Breast epithelium (tissue), 4 donors: ENCODE measurements at regions not wholly inside any gene's neighbourhood (a gene's known extent, or its start where the extent isn't known, plus 50 kb on each side); places are given as distances from the start of the nearest gene placed in this dataset.

Experiments used
- DNase-seq, 2 donors: peaks; one replicate each; pipeline ENCODE4 v3.0.0-alpha.2; 2019; ENCODE audit warnings: low spot score in 2 of 2
- H3K27ac ChIP-seq, 2 donors: fragments of 200-600 bp; sonication (generic) in 1 of 2; one replicate each; pipeline ENCODE4 v1.5.1; 2016 to 2019; ENCODE audit warnings: mild to moderate bottlenecking in 1 of 2
- H3K27me3 ChIP-seq, 2 donors: fragments of 200-600 bp; sonication (generic) in 1 of 2; one replicate each; pipeline versions ENCODE4 v1.5.1 to v1.6.0; 2017 to 2019; ENCODE audit warnings: control low read depth in 1 of 2, mild to moderate bottlenecking in 1 of 2
- H3K36me3 ChIP-seq: fragments of 200-600 bp; one replicate; pipeline ENCODE4 v1.5.1; 2019
- H3K4me1 ChIP-seq, 2 donors: fragments of 200-600 bp; sonication (generic); one replicate each; pipeline ENCODE4 v1.5.1; 2016 to 2019; ENCODE audit warnings: control low read depth in 1 of 2
- H3K4me3 ChIP-seq, 3 donors: fragments of 200-600 bp; sonication (generic); 1 replicate in 2 of 3; 2 replicates in 1 of 3; pipeline ENCODE4 v1.5.1; 2016 to 2019; ENCODE audit warnings: mild to moderate bottlenecking in 3 of 3, moderate library complexity in 2 of 3
- H3K9me3 ChIP-seq, 2 donors: fragments of 200-600 bp; sonication (generic) in 1 of 2; one replicate each; pipeline ENCODE4 v1.5.1; 2016 to 2019; ENCODE audit warnings: control low read depth in 1 of 2
- CTCF ChIP-seq, 3 donors: fragments of 450-650 bp; IDR thresholded peaks; one replicate each; pipeline ENCODE4 v1.5.1; 2016 to 2017; ENCODE audit warnings: antibody characterized with exemption in 3 of 3, mild to moderate bottlenecking in 3 of 3, moderate library complexity in 3 of 3
- POLR2A ChIP-seq: fragments of 450-650 bp; IDR thresholded peaks from one replicate; pipeline ENCODE4 v1.6.1; 2016; ENCODE audit warnings: antibody characterized with exemption, mild to moderate bottlenecking, moderate library complexity
- POLR2AphosphoS5 ChIP-seq, 3 donors: sonication (generic); formaldehyde crosslinking; IDR thresholded peaks; one replicate each; pipeline ENCODE4 v1.6.1; 2017; ENCODE audit warnings: antibody characterized with exemption in 3 of 3
- intact Hi-C: fragments of 100-400 bp; cut with DNase I; formaldehyde crosslinking; loops from one replicate; pipeline ENCODE4 v1.15.1; 2023; ENCODE audit warnings: low total_unique reads

GRCh38 chr19:41521931-41522555 is 53.9 kb upstream of the CEACAM21 start:
- H3K27ac ChIP-seq = peak overlapping the region in 1 of 2 donors; percentile 40
- intact Hi-C loops = no loop called here
- TF ChIP-seq CTCF (IDR thresholded peaks at IDR 0.05) (no peak), POLR2A (no peak), POLR2AphosphoS5 (IDR thresholded peaks at IDR 0.05) (no peak)
- no peaks in the 10 kb centered on the region for H3K4me1 ChIP-seq
- H3K4me3 ChIP-seq = peak overlapping the region; percentile 28 to 69 (median 47)
- no peak for DNase-seq
- no peaks in the 10 kb centered on the region for H3K9me3 ChIP-seq
- peaks cover 0 to 66% of the 10 kb centered on the region in 2 donors for H3K27me3 ChIP-seq
- no peaks in the 10 kb centered on the region for H3K36me3 ChIP-seq

GRCh38 chr19:41525989-41526388 is 50.0 kb upstream of the CEACAM21 start:
- no peak overlapping the region for H3K4me3 ChIP-seq
- peaks cover 9% of the 10 kb centered on the region in 2 donors for H3K9me3 ChIP-seq
- no peaks in the 10 kb centered on the region for H3K4me1 ChIP-seq
- peaks cover 0 to 39% of the 10 kb centered on the region in 2 donors for H3K27me3 ChIP-seq
- DNase-seq = no peak
- TF ChIP-seq POLR2A (no peak), CTCF (IDR thresholded peaks at IDR 0.05) (no peak), POLR2AphosphoS5 (IDR thresholded peaks at IDR 0.05) (no peak)
- intact Hi-C loops = no loop called here
- no peaks in the 10 kb centered on the region for H3K36me3 ChIP-seq
- no peak overlapping the region for H3K27ac ChIP-seq
